ENCODE measurements at regions not wholly inside any gene's neighbourhood (a gene's known extent, or its start where the extent isn't known, plus 50 kb on each side); places are given as distances from the start of the nearest gene placed in this dataset.

DNA sequence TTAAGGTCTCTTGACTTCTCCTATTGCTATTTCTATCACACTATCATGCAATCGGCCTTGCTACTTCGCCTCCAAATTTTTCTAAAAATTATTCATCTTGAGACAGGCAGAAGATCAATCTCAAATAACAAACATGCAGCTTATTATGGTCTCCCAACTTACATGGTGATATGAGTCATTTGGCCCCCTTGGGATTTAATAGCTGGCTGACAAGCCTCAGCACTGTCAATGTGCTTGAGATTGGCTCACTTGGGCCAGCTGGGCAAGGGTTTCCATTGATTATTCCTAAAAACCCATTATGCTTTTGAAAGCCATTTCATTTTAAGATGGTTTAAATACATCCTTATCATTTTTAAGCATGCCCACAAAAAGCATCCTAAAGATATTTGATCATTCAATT lies 224.5 kb upstream of the NFIA start:
- TF ChIP-seq, protein P1, sequence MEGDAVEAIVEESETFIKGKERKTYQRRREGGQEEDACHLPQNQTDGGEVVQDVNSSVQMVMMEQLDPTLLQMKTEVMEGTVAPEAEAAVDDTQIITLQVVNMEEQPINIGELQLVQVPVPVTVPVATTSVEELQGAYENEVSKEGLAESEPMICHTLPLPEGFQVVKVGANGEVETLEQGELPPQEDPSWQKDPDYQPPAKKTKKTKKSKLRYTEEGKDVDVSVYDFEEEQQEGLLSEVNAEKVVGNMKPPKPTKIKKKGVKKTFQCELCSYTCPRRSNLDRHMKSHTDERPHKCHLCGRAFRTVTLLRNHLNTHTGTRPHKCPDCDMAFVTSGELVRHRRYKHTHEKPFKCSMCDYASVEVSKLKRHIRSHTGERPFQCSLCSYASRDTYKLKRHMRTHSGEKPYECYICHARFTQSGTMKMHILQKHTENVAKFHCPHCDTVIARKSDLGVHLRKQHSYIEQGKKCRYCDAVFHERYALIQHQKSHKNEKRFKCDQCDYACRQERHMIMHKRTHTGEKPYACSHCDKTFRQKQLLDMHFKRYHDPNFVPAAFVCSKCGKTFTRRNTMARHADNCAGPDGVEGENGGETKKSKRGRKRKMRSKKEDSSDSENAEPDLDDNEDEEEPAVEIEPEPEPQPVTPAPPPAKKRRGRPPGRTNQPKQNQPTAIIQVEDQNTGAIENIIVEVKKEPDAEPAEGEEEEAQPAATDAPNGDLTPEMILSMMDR (IDR thresholded peaks at IDR 0.05): no peak
- no peak for TF ChIP-seq EP300 (IDR thresholded peaks at IDR 0.05)
- TF ChIP-seq POLR2A (IDR thresholded peaks at IDR 0.05): no peak
- Histone ChIP-seq H3K27me3 (no peaks in the 10 kb centered on the region), H3K36me3 (no peaks in the 10 kb centered on the region), H3K4me3 (no peak overlapping the region), H3K27ac (no peak overlapping the region), H3K4me1 (peaks cover 0 to 21% (median 0%) of the 10 kb centered on the region in 4 donors), H3K9me3 (no peaks in the 10 kb centered on the region)
- 82 to 89% methylated on average over 2 of the region's 2 CpGs for WGBS, 2 donors
- no peak for DNase-seq (ENCODE audit: low spot score in 2 of 2)

GRCh38 chr1:60850084-60850483 lies 232.3 kb upstream of the NFIA start:
- H3K27me3 ChIP-seq: no peaks in the 10 kb centered on the region
- H3K27ac ChIP-seq: no peak overlapping the region
- TF ChIP-seq POLR2A (IDR thresholded peaks at IDR 0.05) (no peak), EP300 (IDR thresholded peaks at IDR 0.05) (no peak)
- TF ChIP-seq, protein P1 (IDR thresholded peaks at IDR 0.05): no peak
- DNase-seq (ENCODE audit: low spot score in 2 of 2): no peak
- no peak overlapping the region for H3K4me3 ChIP-seq
- peaks cover 0 to 21% (median 0%) of the 10 kb centered on the region in 4 donors for H3K9me3 ChIP-seq
- H3K4me1 ChIP-seq: no peaks in the 10 kb centered on the region
- WGBS, 2 donors: 98 to 100% methylated on average over 1 of the region's 1 CpG
- H3K36me3 ChIP-seq: no peaks in the 10 kb centered on the region

GRCh38 chr1:60849401-60849800 lies 233.0 kb upstream of the NFIA start:
- H3K27me3 ChIP-seq: no peaks in the 10 kb centered on the region
- no peak for DNase-seq (ENCODE audit: low spot score in 2 of 2)
- H3K4me1 ChIP-seq: no peaks in the 10 kb centered on the region
- TF ChIP-seq, protein P1 (IDR thresholded peaks at IDR 0.05): no peak
- no peak for TF ChIP-seq EP300 (IDR thresholded peaks at IDR 0.05)
- no peak for TF ChIP-seq POLR2A (IDR thresholded peaks at IDR 0.05)
- peaks cover 0 to 25% (median 0%) of the 10 kb centered on the region in 4 donors for H3K9me3 ChIP-seq
- H3K4me3 ChIP-seq: no peak overlapping the region
- H3K27ac ChIP-seq: no peak overlapping the region
- H3K36me3 ChIP-seq: no peaks in the 10 kb centered on the region

DNA sequence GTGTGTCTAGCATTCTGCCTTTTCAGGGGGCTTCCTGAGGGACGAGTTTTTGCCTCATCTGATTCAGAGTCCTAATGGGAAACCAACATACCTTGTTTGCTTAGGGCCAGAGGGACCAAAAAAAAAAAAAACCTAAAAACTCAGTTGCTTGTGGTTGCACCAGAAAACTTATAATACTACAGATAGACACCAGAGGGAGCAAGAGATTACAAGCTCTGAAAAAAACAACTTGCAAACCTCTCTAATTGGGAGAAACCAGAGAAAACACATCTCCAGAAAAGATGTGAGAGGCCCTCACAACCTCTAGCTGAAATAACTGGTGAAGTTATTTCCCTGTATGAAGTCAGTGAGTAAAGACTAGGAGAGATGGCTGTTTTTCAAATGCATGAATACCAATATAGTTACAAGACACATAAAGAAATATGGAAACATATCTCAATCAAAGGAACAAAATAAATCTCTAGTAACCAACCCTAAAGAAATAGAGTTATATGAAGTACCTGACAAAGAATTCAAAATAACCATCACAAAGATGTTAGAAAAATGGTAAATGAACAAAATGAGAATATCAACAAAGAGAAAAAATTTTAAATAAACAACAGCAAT lies 233.7 kb upstream of the NFIA start:
- Histone ChIP-seq H3K27ac (no peak overlapping the region), H3K27me3 (no peaks in the 10 kb centered on the region), H3K4me1 (no peaks in the 10 kb centered on the region), H3K36me3 (no peaks in the 10 kb centered on the region), H3K9me3 (peaks cover 0 to 26% (median 0%) of the 10 kb centered on the region in 4 donors), H3K4me3 (no peak overlapping the region)
- 32 to 50% methylated on average over 1 of the region's 1 CpG for WGBS, 2 donors
- TF ChIP-seq, protein P1 (IDR thresholded peaks at IDR 0.05): peak in 4 of 5 experiments; percentile 18 to 34 (median 26)
- no peak for TF ChIP-seq POLR2A (IDR thresholded peaks at IDR 0.05)
- no peak for DNase-seq (ENCODE audit: low spot score in 2 of 2)

- 80 to 91% methylated on average over 4 of the region's 4 CpGs for WGBS, 2 donors
- DNase-seq (ENCODE audit: low spot score in 2 of 2): no peak
- no peak overlapping the region for H3K27ac ChIP-seq
- no peak overlapping the region for H3K4me3 ChIP-seq
- peaks cover 0 to 26% (median 0%) of the 10 kb centered on the region in 4 donors for H3K9me3 ChIP-seq
- no peaks in the 10 kb centered on the region for H3K4me1 ChIP-seq
- TF ChIP-seq POLR2A (IDR thresholded peaks at IDR 0.05) (no peak), EP300 (IDR thresholded peaks at IDR 0.05) (no peak)
- TF ChIP-seq, protein P1 (IDR thresholded peaks at IDR 0.05): no peak
- H3K36me3 ChIP-seq: no peaks in the 10 kb centered on the region
- H3K27me3 ChIP-seq: no peaks in the 10 kb centered on the region
Observed at GRCh38 chr1:60847855-60848582, 234.3 kb upstream of the NFIA start.

Data from tibial nerve (tissue), 4 donors.